ENCODE measurements at regions not wholly inside any gene's neighbourhood (a gene's known extent, or its start where the extent isn't known, plus 50 kb on each side); places are given as distances from the start of the nearest gene placed in this dataset.

DNA sequence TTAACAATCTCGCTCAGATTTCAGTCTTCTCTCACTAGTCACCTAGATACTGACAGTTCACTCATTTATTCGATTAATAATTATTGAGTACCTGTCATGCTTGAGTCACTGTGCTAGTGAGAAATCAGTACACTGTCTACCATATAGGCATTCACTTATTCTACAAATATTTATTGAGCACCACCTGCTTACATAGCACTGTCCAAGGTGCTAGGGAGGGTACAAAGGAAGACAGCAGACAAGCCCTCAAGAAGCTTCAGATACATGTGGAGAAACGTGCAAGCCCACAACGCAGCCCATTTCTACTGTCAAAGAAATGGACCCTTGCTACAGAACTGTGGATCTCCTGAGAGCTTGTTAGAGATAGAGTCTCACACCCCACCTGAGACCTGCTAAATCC, 85.1 kb upstream of the SNAP25 start:
- Mint-ChIP-seq H3K4me3 (no peak overlapping the region), H3K27ac (no peak overlapping the region), H3K9me3 (no peaks in the 10 kb centered on the region), H3K27me3 (peaks cover 15% of the 10 kb centered on the region), H3K36me3 (ENCODE audit: low read depth) (no peaks in the 10 kb centered on the region), H3K4me1 (ENCODE audit: low read depth) (no peaks in the 10 kb centered on the region)
- TF ChIP-seq, protein P1, sequence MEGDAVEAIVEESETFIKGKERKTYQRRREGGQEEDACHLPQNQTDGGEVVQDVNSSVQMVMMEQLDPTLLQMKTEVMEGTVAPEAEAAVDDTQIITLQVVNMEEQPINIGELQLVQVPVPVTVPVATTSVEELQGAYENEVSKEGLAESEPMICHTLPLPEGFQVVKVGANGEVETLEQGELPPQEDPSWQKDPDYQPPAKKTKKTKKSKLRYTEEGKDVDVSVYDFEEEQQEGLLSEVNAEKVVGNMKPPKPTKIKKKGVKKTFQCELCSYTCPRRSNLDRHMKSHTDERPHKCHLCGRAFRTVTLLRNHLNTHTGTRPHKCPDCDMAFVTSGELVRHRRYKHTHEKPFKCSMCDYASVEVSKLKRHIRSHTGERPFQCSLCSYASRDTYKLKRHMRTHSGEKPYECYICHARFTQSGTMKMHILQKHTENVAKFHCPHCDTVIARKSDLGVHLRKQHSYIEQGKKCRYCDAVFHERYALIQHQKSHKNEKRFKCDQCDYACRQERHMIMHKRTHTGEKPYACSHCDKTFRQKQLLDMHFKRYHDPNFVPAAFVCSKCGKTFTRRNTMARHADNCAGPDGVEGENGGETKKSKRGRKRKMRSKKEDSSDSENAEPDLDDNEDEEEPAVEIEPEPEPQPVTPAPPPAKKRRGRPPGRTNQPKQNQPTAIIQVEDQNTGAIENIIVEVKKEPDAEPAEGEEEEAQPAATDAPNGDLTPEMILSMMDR (IDR thresholded peaks at IDR 0.05) = no peak
- H3K4me3 ChIP-seq (ENCODE audit: low read length) = no peak overlapping the region
- H3K27ac ChIP-seq (ENCODE audit: low read depth in 1 of 2, low read length in 2 of 2) = no peak overlapping the region
- DNase-seq = no peak
- H3K27me3 ChIP-seq (ENCODE audit: control insufficient read depth in 1 of 2, insufficient read depth in 2 of 2, low read length in 2 of 2) = no peaks in the 10 kb centered on the region
- POLR2A ChIA-PET = no interaction called here
- CTCF ChIA-PET = no interaction called here
- H3K36me3 ChIP-seq (ENCODE audit: insufficient read depth, low read length) = no peaks in the 10 kb centered on the region
- intact Hi-C loops (cut with DNase I, micrococcal nuclease) = no loop called here
- no peak for ATAC-seq (ENCODE audit: poor library complexity)
- no peaks in the 10 kb centered on the region for H3K4me1 ChIP-seq (ENCODE audit: insufficient read depth, low read length)
- H3K9me3 ChIP-seq (ENCODE audit: control insufficient read depth in 1 of 2, insufficient read depth in 1 of 2, low read length in 2 of 2) = no peaks in the 10 kb centered on the region

DNA sequence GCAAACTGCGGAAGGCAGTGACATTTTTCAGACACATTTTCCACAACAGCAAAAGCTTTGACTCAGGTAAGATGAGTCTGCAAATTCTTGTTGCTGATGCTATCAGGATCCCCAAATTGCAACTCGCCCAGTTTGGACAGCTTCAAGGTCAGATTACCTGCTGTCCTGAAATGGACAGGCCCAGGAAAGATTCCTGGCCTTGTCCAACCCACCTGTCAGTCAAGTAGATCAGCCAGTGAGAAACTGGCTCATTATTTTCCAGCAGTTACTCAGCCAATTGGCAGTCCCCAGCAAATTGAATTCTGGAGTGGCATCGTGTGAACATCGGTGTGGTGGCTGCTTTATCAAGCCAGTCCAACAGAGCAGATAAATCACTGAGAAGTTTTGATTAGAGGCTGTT, 84.5 kb upstream of the SNAP25 start:
- Mint-ChIP-seq H3K9me3 (no peaks in the 10 kb centered on the region), H3K27me3 (peaks cover 13% of the 10 kb centered on the region), H3K4me3 (no peak overlapping the region), H3K4me1 (ENCODE audit: low read depth) (no peaks in the 10 kb centered on the region), H3K27ac (no peak overlapping the region), H3K36me3 (ENCODE audit: low read depth) (no peaks in the 10 kb centered on the region)
- Histone ChIP-seq H3K27ac (ENCODE audit: low read depth in 1 of 2, low read length in 2 of 2) (no peak overlapping the region), H3K27me3 (ENCODE audit: control insufficient read depth in 1 of 2, insufficient read depth in 2 of 2, low read length in 2 of 2) (no peaks in the 10 kb centered on the region), H3K9me3 (ENCODE audit: control insufficient read depth in 1 of 2, insufficient read depth in 1 of 2, low read length in 2 of 2) (no peaks in the 10 kb centered on the region), H3K36me3 (ENCODE audit: insufficient read depth, low read length) (no peaks in the 10 kb centered on the region), H3K4me3 (ENCODE audit: low read length) (no peak overlapping the region), H3K4me1 (ENCODE audit: insufficient read depth, low read length) (no peaks in the 10 kb centered on the region)
- TF ChIP-seq, protein P1 (IDR thresholded peaks at IDR 0.05) = no peak
- CTCF ChIA-PET = no interaction called here
- intact Hi-C loops (cut with DNase I, micrococcal nuclease) = no loop called here
- DNase-seq (no peak), ATAC-seq (ENCODE audit: poor library complexity) (no peak)
- POLR2A ChIA-PET = no interaction called here

DNA sequence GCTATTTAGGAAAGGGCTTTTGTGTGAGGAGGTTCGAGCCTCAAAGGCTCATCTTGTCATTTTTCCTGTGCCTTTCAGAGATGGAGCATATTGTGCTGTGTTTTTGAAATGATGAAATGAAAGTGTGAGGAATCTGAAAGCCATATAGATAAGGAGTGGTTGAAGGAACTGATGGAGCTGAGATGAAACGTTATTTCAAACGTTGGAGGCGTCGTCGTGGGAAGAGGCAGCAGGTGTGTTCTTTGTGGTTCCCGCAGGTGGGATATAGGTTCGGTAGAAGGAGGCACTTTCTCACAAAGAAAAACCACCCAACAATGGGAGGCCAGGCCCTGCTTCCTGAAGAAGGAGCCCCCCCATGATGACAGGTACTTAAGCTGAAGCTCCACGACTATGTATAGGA, 83.2 kb upstream of the SNAP25 start:
- Histone ChIP-seq H3K9me3 (ENCODE audit: control insufficient read depth in 1 of 2, insufficient read depth in 1 of 2, low read length in 2 of 2) (no peaks in the 10 kb centered on the region), H3K36me3 (ENCODE audit: insufficient read depth, low read length) (no peaks in the 10 kb centered on the region), H3K27me3 (ENCODE audit: control insufficient read depth in 1 of 2, insufficient read depth in 2 of 2, low read length in 2 of 2) (no peaks in the 10 kb centered on the region), H3K27ac (ENCODE audit: low read depth in 1 of 2, low read length in 2 of 2) (no peak overlapping the region), H3K4me3 (ENCODE audit: low read length) (no peak overlapping the region), H3K4me1 (ENCODE audit: insufficient read depth, low read length) (no peaks in the 10 kb centered on the region)
- Mint-ChIP-seq H3K27me3 (peaks cover 10% of the 10 kb centered on the region), H3K27ac (no peak overlapping the region), H3K4me1 (ENCODE audit: low read depth) (no peaks in the 10 kb centered on the region), H3K4me3 (no peak overlapping the region), H3K9me3 (no peaks in the 10 kb centered on the region), H3K36me3 (ENCODE audit: low read depth) (no peaks in the 10 kb centered on the region)
- DNase-seq (no peak), ATAC-seq (ENCODE audit: poor library complexity) (no peak)
- ChIA-PET CTCF (no interaction called here), POLR2A (no interaction called here)
- TF ChIP-seq, protein P1 (IDR thresholded peaks at IDR 0.05) = no peak
- intact Hi-C loops (cut with DNase I, micrococcal nuclease) = no loop called here
